ENCODE measurements at regions not wholly inside any gene's neighbourhood (a gene's known extent, or its start where the extent isn't known, plus 50 kb on each side); places are given as distances from the start of the nearest gene placed in this dataset.
A peak's percentile ranks its signal among the peaks of the same experiment; 100 is the strongest.

DNA sequence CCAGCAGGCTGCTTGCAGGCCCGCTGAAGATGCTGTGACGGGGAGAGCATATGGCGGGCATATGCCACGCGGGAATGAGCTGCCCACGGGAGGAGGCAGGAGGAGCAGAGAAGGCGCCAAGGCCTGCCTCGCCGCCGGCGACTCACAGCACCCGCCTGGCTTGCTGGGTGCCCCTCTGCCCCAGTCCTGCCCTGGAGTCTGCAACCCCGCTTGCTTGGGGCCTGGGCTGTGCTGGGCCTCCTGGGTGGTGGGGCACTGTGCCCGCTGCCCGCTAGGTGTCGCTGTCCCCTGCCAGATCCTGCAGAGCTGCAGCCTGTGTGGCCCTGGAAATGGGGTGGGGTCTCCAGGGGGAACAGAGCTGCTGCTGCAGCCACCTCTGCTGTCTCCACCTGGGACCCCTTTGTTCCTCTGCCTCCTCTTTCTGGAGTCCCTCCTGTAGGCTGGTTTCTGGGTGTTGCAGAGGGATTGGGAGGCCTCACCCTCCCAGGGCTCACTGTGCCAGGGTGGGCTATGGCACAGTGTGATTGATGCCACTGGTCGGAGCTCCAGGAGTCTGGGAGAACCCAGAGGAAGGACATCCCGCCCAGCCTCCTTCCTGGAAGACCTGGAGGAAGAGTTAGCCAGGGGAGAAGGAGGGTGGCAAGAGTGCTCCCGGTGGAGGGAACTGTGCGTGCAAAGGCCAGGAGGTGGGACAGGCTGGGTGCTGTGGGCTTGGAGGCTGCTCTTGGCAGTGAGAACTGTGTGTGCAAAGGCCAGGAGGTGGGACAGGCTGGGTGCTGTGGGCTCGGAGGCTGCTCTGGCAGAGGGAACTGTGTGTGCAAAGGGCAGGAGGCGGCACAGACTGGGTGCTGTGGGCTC is 141.0 kb upstream of the CIBAR2 start:
- TF ChIP-seq, protein P1, sequence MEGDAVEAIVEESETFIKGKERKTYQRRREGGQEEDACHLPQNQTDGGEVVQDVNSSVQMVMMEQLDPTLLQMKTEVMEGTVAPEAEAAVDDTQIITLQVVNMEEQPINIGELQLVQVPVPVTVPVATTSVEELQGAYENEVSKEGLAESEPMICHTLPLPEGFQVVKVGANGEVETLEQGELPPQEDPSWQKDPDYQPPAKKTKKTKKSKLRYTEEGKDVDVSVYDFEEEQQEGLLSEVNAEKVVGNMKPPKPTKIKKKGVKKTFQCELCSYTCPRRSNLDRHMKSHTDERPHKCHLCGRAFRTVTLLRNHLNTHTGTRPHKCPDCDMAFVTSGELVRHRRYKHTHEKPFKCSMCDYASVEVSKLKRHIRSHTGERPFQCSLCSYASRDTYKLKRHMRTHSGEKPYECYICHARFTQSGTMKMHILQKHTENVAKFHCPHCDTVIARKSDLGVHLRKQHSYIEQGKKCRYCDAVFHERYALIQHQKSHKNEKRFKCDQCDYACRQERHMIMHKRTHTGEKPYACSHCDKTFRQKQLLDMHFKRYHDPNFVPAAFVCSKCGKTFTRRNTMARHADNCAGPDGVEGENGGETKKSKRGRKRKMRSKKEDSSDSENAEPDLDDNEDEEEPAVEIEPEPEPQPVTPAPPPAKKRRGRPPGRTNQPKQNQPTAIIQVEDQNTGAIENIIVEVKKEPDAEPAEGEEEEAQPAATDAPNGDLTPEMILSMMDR (IDR thresholded peaks at IDR 0.05): peak; percentile 75 to 96 (median 94)
- no peak for TF ChIP-seq POLR2AphosphoS5 (IDR thresholded peaks at IDR 0.05)

DNA sequence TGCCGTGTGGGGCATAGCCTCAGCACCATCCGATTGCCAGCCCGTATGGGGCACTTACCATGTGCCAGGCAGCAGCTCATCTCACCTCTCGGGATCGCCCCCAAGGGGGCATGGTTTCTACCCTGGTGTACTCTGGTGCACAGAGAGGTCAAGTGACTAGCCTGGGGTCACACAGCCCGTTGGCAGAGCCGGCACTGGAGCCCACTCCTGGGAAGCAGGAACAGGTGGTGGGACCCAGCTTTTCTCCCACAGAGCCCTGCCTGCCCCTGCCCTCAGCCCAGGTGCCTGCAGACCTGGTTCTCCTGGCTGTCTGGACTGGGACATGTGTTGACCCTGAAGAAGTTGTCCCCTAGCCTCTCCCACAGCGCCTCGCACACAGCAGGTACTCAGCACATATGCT is 141.8 kb upstream of the CIBAR2 start:
- DNase-seq: no peak
- no peak for TF ChIP-seq POLR2AphosphoS5 (IDR thresholded peaks at IDR 0.05)
- no peak for TF ChIP-seq POLR2A (IDR thresholded peaks at IDR 0.05)
- 88% methylated on average over 9 of the region's 9 CpGs; no CpG with 5 or more reads in 1 of the 2 donors for WGBS, 2 donors (ENCODE audit: low coverage in 1 of 2)
- H3K36me3 ChIP-seq: no peaks in the 10 kb centered on the region
- no peaks in the 10 kb centered on the region for H3K9me3 ChIP-seq
- intact Hi-C loops (cut with DNase I; ENCODE audit: low total_unique reads): no loop called here
- H3K4me1 ChIP-seq: no peaks in the 10 kb centered on the region
- in situ Hi-C loops (cut with MboI; ENCODE audit: low pct_ligation_motif_present in 1 of 4, low pct_unique_long_range_greater_than_20kb in 1 of 4, low sequenced_read_pairs in 3 of 4): loop anchor here in 1 of 4 donors (25.0 kb wide), 1 partner anchor 758 kb away; no protein-coding TSS in a partner anchor
- H3K27ac ChIP-seq: no peak overlapping the region
- no peak overlapping the region for H3K4me3 ChIP-seq
- H3K27me3 ChIP-seq: peaks cover 4% of the 10 kb centered on the region

More for the DNA sequence above, 141.0 kb upstream of the CIBAR2 start:
- intact Hi-C loops (cut with DNase I; ENCODE audit: low total_unique reads): no loop called here
- H3K36me3 ChIP-seq: no peaks in the 10 kb centered on the region
- H3K4me1 ChIP-seq: no peaks in the 10 kb centered on the region
- no peak overlapping the region for H3K27ac ChIP-seq
- no peaks in the 10 kb centered on the region for H3K27me3 ChIP-seq
- H3K9me3 ChIP-seq: no peaks in the 10 kb centered on the region
- DNase-seq: peak; percentile 55
- in situ Hi-C loops (cut with MboI; ENCODE audit: low pct_ligation_motif_present in 1 of 4, low pct_unique_long_range_greater_than_20kb in 1 of 4, low sequenced_read_pairs in 3 of 4): loop anchor here in 1 of 4 donors (25.0 kb wide), 1 partner anchor 759 kb away; no protein-coding TSS in a partner anchor
- no peak overlapping the region for H3K4me3 ChIP-seq
- 28 to 45% methylated on average over 2 to 19 of the region's 22 CpGs for WGBS, 2 donors (ENCODE audit: low coverage in 1 of 2)

DNA sequence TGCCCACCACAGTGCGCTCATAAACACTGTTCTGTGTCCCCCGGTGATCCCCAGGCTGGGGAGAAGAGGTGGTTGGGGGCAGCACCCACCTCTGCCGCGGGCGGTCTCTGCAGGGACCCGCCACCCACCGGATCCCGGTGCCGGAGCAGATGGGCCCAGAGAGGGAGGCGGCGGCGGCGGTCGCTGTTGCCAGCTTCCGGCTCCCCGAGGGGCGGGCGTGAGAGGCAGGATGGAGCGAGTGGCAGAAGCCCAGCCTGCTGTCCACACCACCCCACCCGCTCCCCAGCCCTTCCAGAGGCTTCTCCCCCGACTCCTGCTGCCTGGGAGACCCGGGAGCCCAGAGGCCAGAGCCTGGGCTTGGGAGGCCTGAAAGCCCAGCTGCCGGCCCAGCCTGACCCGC is 142.6 kb upstream of the CIBAR2 start:
- Histone ChIP-seq H3K27ac (no peak overlapping the region), H3K36me3 (no peaks in the 10 kb centered on the region), H3K9me3 (no peaks in the 10 kb centered on the region), H3K4me3 (no peak overlapping the region), H3K27me3 (peaks cover 4% of the 10 kb centered on the region), H3K4me1 (no peaks in the 10 kb centered on the region)
- no peak for DNase-seq
- TF ChIP-seq EP300 (IDR thresholded peaks at IDR 0.05; ENCODE audit: low read depth) (no peak), POLR2AphosphoS5 (IDR thresholded peaks at IDR 0.05) (no peak), POLR2A (IDR thresholded peaks at IDR 0.05) (no peak)
- TF ChIP-seq, protein P1 (IDR thresholded peaks at IDR 0.05): no peak
- WGBS, 2 donors (ENCODE audit: low coverage in 1 of 2): 91 to 100% methylated on average over 1 to 17 of the region's 24 CpGs
- in situ Hi-C loops (cut with MboI; ENCODE audit: low pct_ligation_motif_present in 1 of 4, low pct_unique_long_range_greater_than_20kb in 1 of 4, low sequenced_read_pairs in 3 of 4) (loop anchor here in 1 of 4 donors (25.0 kb wide), 1 partner anchor 757 kb away; no protein-coding TSS in a partner anchor), intact Hi-C loops (cut with DNase I; ENCODE audit: low total_unique reads) (no loop called here)

DNA sequence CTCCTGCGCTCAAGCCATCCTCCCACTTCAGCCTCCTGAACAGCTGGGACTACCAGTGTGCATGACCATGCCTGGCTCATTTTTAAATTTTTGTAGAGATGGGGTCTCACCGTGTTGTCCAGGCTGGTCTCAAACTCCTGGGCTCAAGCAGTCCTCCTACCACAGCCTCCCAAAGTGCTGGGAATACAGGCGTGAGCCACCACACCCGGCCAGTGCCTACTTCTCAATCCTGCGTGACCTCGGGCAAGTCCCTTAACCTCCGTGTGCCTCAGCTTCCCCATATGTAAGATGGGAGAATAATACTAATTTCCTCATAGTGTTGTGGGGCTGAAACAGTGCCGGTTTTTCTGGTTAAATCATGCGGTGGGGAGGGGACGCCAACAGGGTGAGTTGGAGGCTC is 143.5 kb upstream of the CIBAR2 start:
- Histone ChIP-seq H3K4me3 (no peak overlapping the region), H3K27me3 (peaks cover 4% of the 10 kb centered on the region), H3K27ac (no peak overlapping the region), H3K9me3 (no peaks in the 10 kb centered on the region), H3K4me1 (no peaks in the 10 kb centered on the region), H3K36me3 (no peaks in the 10 kb centered on the region)
- in situ Hi-C loops (cut with MboI; ENCODE audit: low pct_ligation_motif_present in 1 of 4, low pct_unique_long_range_greater_than_20kb in 1 of 4, low sequenced_read_pairs in 3 of 4): loop anchor here in 1 of 4 donors (25.0 kb wide), 1 partner anchor 757 kb away; no protein-coding TSS in a partner anchor
- DNase-seq: no peak
- TF ChIP-seq, protein P1 (IDR thresholded peaks at IDR 0.05): no peak
- no peak for TF ChIP-seq POLR2AphosphoS5 (IDR thresholded peaks at IDR 0.05)
- TF ChIP-seq EP300 (IDR thresholded peaks at IDR 0.05; ENCODE audit: low read depth): no peak
- TF ChIP-seq POLR2A (IDR thresholded peaks at IDR 0.05): no peak
- WGBS, 2 donors (ENCODE audit: low coverage in 1 of 2): 66 to 81% methylated on average over 3 to 10 of the region's 10 CpGs
- intact Hi-C loops (cut with DNase I; ENCODE audit: low total_unique reads): no loop called here
